NOMO-1 treated with dmso at 0.1 percent for 144 hours (cell line): ENCODE measurements at regions not wholly inside any gene's neighbourhood (a gene's known extent, or its start where the extent isn't known, plus 50 kb on each side); places are given as distances from the start of the nearest gene placed in this dataset.

ENCODE experiments used
- DNase-seq: peaks from one replicate; lab custom pipeline; 2025; ENCODE audit not compliant: unreplicated experiment; lab: John Stamatoyannopoulos, UW

GRCh38 chr12:82174936-82175335, 183.3 kb downstream of the CCDC59 start:
- DNase-seq = no peak

GRCh38 chr12:82174383-82174782, 183.8 kb downstream of the CCDC59 start:
- no peak for DNase-seq

GRCh38 chr12:82149045-82149444, 209.1 kb downstream of the CCDC59 start:
- DNase-seq = no peak

- no peak for DNase-seq
These were observed 211.4 kb downstream of the CCDC59 start for GRCh38 chr12:82146740-82147139.

- DNase-seq = no peak
These were observed 213.7 kb downstream of the CCDC59 start for GRCh38 chr12:82144505-82144904.

GRCh38 chr12:82132390-82132789, 225.8 kb downstream of the CCDC59 start:
- DNase-seq = no peak

GRCh38 chr12:82130762-82131161, 227.4 kb downstream of the CCDC59 start:
- DNase-seq = no peak

- DNase-seq = no peak
These were observed 233.3 kb downstream of the CCDC59 start for GRCh38 chr12:82124711-82125380.

GRCh38 chr12:82121545-82121944, 236.6 kb downstream of the CCDC59 start:
- no peak for DNase-seq

- no peak for DNase-seq
These were observed 237.3 kb downstream of the CCDC59 start for GRCh38 chr12:82120901-82121300.

- DNase-seq = no peak
These were observed 248.9 kb downstream of the CCDC59 start for GRCh38 chr12:82109243-82109642.

GRCh38 chr12:82108615-82109014, 249.6 kb downstream of the CCDC59 start:
- DNase-seq = no peak

GRCh38 chr12:82099216-82099615, 259.0 kb downstream of the CCDC59 start:
- no peak for DNase-seq

GRCh38 chr12:82097877-82098276, 260.3 kb downstream of the CCDC59 start:
- DNase-seq = no peak

- no peak for DNase-seq
These were observed 260.7 kb downstream of the CCDC59 start for GRCh38 chr12:82097438-82097837.

- DNase-seq = no peak
These were observed 268.0 kb downstream of the CCDC59 start for GRCh38 chr12:82090165-82090564.

- no peak for DNase-seq
These were observed 268.6 kb downstream of the CCDC59 start for GRCh38 chr12:82089369-82090121.

GRCh38 chr12:82082501-82082900, 275.7 kb downstream of the CCDC59 start:
- DNase-seq = no peak

GRCh38 chr12:82069931-82070514, 288.2 kb downstream of the CCDC59 start:
- no peak for DNase-seq

- no peak for DNase-seq
These were observed 299.0 kb upstream of the PPFIA2 start for GRCh38 chr12:82058197-82058596.

GRCh38 chr12:82057770-82058169, 298.6 kb upstream of the PPFIA2 start:
- DNase-seq = no peak

GRCh38 chr12:82055391-82055790, 296.2 kb upstream of the PPFIA2 start:
- DNase-seq = no peak
